OCI-LY1 (cell line): ENCODE measurements at regions not wholly inside any gene's neighbourhood (a gene's known extent, or its start where the extent isn't known, plus 50 kb on each side); places are given as distances from the start of the nearest gene placed in this dataset.

ENCODE experiments used
- CTCF ChIP-seq: fragments of 200-600 bp; sonication (generic), shearing (Covaris generic); IDR thresholded peaks from 2 replicates; pipeline ENCODE4 v1.5.1; 2017; ENCODE audit warnings: mild to moderate bottlenecking, antibody characterized with exemption, low read length, moderate library complexity, mixed read lengths
- EZH2 ChIP-seq: fragments of 200-600 bp; sonication (generic), shearing (Covaris generic); IDR thresholded peaks from 2 replicates; pipeline ENCODE4 v1.8.0; 2017; ENCODE audit warnings: borderline replicate concordance, mixed run types, mild to moderate bottlenecking, antibody characterized with exemption, low read length, moderate library complexity, mixed read lengths

- TF ChIP-seq EZH2 (no peak), CTCF (no peak)
Observed at GRCh38 chr20:11452326-11452725, 465.4 kb upstream of the BTBD3 start.
